Activated CD4-positive, alpha-beta T cell treated with anti-CD3 and anti-CD28 coated beads, Interleukin-2, amount 10 ng/mL, durations not matched to agents 24 days and 14 days (primary cell): ENCODE measurements at regions not wholly inside any gene's neighbourhood (a gene's known extent, or its start where the extent isn't known, plus 50 kb on each side); places are given as distances from the start of the nearest gene placed in this dataset.

Experiments
- DNase-seq: peaks from one replicate; pipeline ENCODE4 v3.0.0; 2022
- H3K27ac Mint-ChIP-seq: one replicate; pipeline ENCODE4 v1.8.0; 2022; ENCODE audit warnings: mild to moderate bottlenecking, mixed read lengths
- H3K27me3 Mint-ChIP-seq: one replicate; pipeline ENCODE4 v1.8.0; 2022; ENCODE audit warnings: mixed read lengths
- H3K36me3 Mint-ChIP-seq: one replicate; pipeline ENCODE4 v1.8.0; 2022; ENCODE audit warnings: low read depth, mild to moderate bottlenecking, mixed read lengths
- H3K4me1 Mint-ChIP-seq: one replicate; pipeline ENCODE4 v1.8.0; 2021; ENCODE audit warnings: mixed read lengths
- H3K4me3 Mint-ChIP-seq: one replicate; pipeline ENCODE4 v1.8.0; 2022; ENCODE audit warnings: mild to moderate bottlenecking, moderate library complexity, mixed read lengths
- H3K9me3 Mint-ChIP-seq: one replicate; pipeline ENCODE4 v1.8.0; 2021; ENCODE audit warnings: mixed read lengths
- intact Hi-C: fragments of 100-400 bp; cut with micrococcal nuclease; formaldehyde crosslinking; loops from one replicate; pipeline ENCODE4 v1.15.1; 2023

GRCh38 chr7:94169682-94170081 lies 165.5 kb upstream of the BET1 start:
- no peak overlapping the region for H3K4me3 Mint-ChIP-seq
- H3K4me1 Mint-ChIP-seq: peaks cover 7% of the 10 kb centered on the region
- peaks cover 7% of the 10 kb centered on the region for H3K27me3 Mint-ChIP-seq
- intact Hi-C loops: loop anchor here (10.0 kb wide), 1 partner anchor 225 kb away; the partner anchor contains the start of gene COL1A2
- no peak for DNase-seq
- no peaks in the 10 kb centered on the region for H3K9me3 Mint-ChIP-seq
- H3K36me3 Mint-ChIP-seq: no peaks in the 10 kb centered on the region
- no peak overlapping the region for H3K27ac Mint-ChIP-seq

GRCh38 chr7:94170836-94171235 lies 166.7 kb upstream of the BET1 start:
- no peaks in the 10 kb centered on the region for H3K36me3 Mint-ChIP-seq
- intact Hi-C loops: loop anchor here (10.0 kb wide), 1 partner anchor 224 kb away; the partner anchor contains the start of gene COL1A2

GRCh38 chr7:94173436-94173835 lies 169.3 kb upstream of the BET1 start:
- Mint-ChIP-seq H3K27ac (no peak overlapping the region), H3K4me1 (peaks cover 9% of the 10 kb centered on the region), H3K36me3 (no peaks in the 10 kb centered on the region), H3K27me3 (peaks cover 7% of the 10 kb centered on the region), H3K9me3 (no peaks in the 10 kb centered on the region), H3K4me3 (no peak overlapping the region)
- no peak for DNase-seq
- intact Hi-C loops: loop anchor here (10.0 kb wide), 1 partner anchor 221 kb away; the partner anchor contains the start of gene COL1A2

More at GRCh38 chr7:94170836-94171235, 166.7 kb upstream of the BET1 start:
- Mint-ChIP-seq H3K27me3 (peaks cover 7% of the 10 kb centered on the region), H3K4me3 (no peak overlapping the region), H3K4me1 (peaks cover 7% of the 10 kb centered on the region), H3K9me3 (no peaks in the 10 kb centered on the region), H3K27ac (no peak overlapping the region)
- no peak for DNase-seq

GRCh38 chr7:94174375-94174774 lies 170.2 kb upstream of the BET1 start:
- intact Hi-C loops: loop anchor here (10.0 kb wide), 1 partner anchor 220 kb away; the partner anchor contains the start of gene COL1A2
- peaks cover 9% of the 10 kb centered on the region for H3K27me3 Mint-ChIP-seq
- H3K4me1 Mint-ChIP-seq: peaks cover 9% of the 10 kb centered on the region
- no peak overlapping the region for H3K27ac Mint-ChIP-seq
- DNase-seq: no peak
- no peaks in the 10 kb centered on the region for H3K9me3 Mint-ChIP-seq
- H3K36me3 Mint-ChIP-seq: no peaks in the 10 kb centered on the region
- no peak overlapping the region for H3K4me3 Mint-ChIP-seq

GRCh38 chr7:94174956-94175355 lies 170.8 kb upstream of the BET1 start:
- H3K36me3 Mint-ChIP-seq: no peaks in the 10 kb centered on the region
- no peak for DNase-seq
- no peak overlapping the region for H3K27ac Mint-ChIP-seq
- H3K4me3 Mint-ChIP-seq: no peak overlapping the region
- H3K27me3 Mint-ChIP-seq: peaks cover 9% of the 10 kb centered on the region
- H3K9me3 Mint-ChIP-seq: no peaks in the 10 kb centered on the region
- intact Hi-C loops: loop anchor here (10.0 kb wide), 1 partner anchor 220 kb away; the partner anchor contains the start of gene COL1A2
- peaks cover 9% of the 10 kb centered on the region for H3K4me1 Mint-ChIP-seq

- Mint-ChIP-seq H3K27ac (no peak overlapping the region), H3K27me3 (peaks cover 9% of the 10 kb centered on the region), H3K36me3 (no peaks in the 10 kb centered on the region), H3K9me3 (no peaks in the 10 kb centered on the region), H3K4me3 (no peak overlapping the region), H3K4me1 (peaks cover 2% of the 10 kb centered on the region)
- DNase-seq: no peak
- intact Hi-C loops: loop anchor here (10.0 kb wide), 1 partner anchor 218 kb away; the partner anchor contains the start of gene COL1A2
These were observed 172.6 kb upstream of the BET1 start for GRCh38 chr7:94176694-94177200.

- Mint-ChIP-seq H3K27ac (no peak overlapping the region), H3K4me1 (peaks cover 2% of the 10 kb centered on the region), H3K4me3 (no peak overlapping the region), H3K36me3 (no peaks in the 10 kb centered on the region), H3K9me3 (no peaks in the 10 kb centered on the region), H3K27me3 (peaks cover 9% of the 10 kb centered on the region)
- no peak for DNase-seq
- intact Hi-C loops: loop anchor here (10.0 kb wide), 1 partner anchor 217 kb away; the partner anchor contains the start of gene COL1A2
These were observed 173.3 kb upstream of the BET1 start for GRCh38 chr7:94177441-94177840.

- Mint-ChIP-seq H3K9me3 (no peaks in the 10 kb centered on the region), H3K27me3 (peaks cover 6% of the 10 kb centered on the region), H3K36me3 (no peaks in the 10 kb centered on the region), H3K4me1 (peaks cover 2% of the 10 kb centered on the region), H3K27ac (no peak overlapping the region), H3K4me3 (no peak overlapping the region)
- DNase-seq: no peak
- intact Hi-C loops: loop anchor here (10.0 kb wide), 1 partner anchor 217 kb away; the partner anchor contains the start of gene COL1A2
These were observed 174.1 kb upstream of the BET1 start for GRCh38 chr7:94178230-94178629.

- Mint-ChIP-seq H3K36me3 (no peaks in the 10 kb centered on the region), H3K4me1 (peaks cover 2% of the 10 kb centered on the region), H3K27ac (no peak overlapping the region), H3K4me3 (no peak overlapping the region), H3K9me3 (no peaks in the 10 kb centered on the region), H3K27me3 (peaks cover 6% of the 10 kb centered on the region)
- DNase-seq: no peak
- intact Hi-C loops: loop anchor here (10.0 kb wide), 1 partner anchor 215 kb away; the partner anchor contains the start of gene COL1A2
These were observed 175.3 kb upstream of the BET1 start for GRCh38 chr7:94179466-94179865.

GRCh38 chr7:94182066-94182465 lies 177.9 kb upstream of the BET1 start:
- intact Hi-C loops: no loop called here
- Mint-ChIP-seq H3K4me3 (no peak overlapping the region), H3K27ac (no peak overlapping the region), H3K9me3 (no peaks in the 10 kb centered on the region), H3K36me3 (no peaks in the 10 kb centered on the region), H3K4me1 (peaks cover 2% of the 10 kb centered on the region), H3K27me3 (peaks cover 3% of the 10 kb centered on the region)
- DNase-seq: no peak

- Mint-ChIP-seq H3K9me3 (no peaks in the 10 kb centered on the region), H3K27ac (no peak overlapping the region), H3K4me3 (no peak overlapping the region), H3K27me3 (peaks cover 4% of the 10 kb centered on the region), H3K36me3 (no peaks in the 10 kb centered on the region), H3K4me1 (peaks cover 2% of the 10 kb centered on the region)
- no peak for DNase-seq
- intact Hi-C loops: no loop called here
These were observed 178.6 kb upstream of the BET1 start for GRCh38 chr7:94182721-94183120.

GRCh38 chr7:94183289-94183749 lies 179.2 kb upstream of the BET1 start:
- no peak overlapping the region for H3K4me3 Mint-ChIP-seq
- H3K36me3 Mint-ChIP-seq: no peaks in the 10 kb centered on the region
- no peak overlapping the region for H3K27ac Mint-ChIP-seq
- peaks cover 4% of the 10 kb centered on the region for H3K27me3 Mint-ChIP-seq
- DNase-seq: no peak
- H3K4me1 Mint-ChIP-seq: no peaks in the 10 kb centered on the region
- intact Hi-C loops: no loop called here
- no peaks in the 10 kb centered on the region for H3K9me3 Mint-ChIP-seq

- intact Hi-C loops: no loop called here
- peaks cover 4% of the 10 kb centered on the region for H3K27me3 Mint-ChIP-seq
These were observed 179.7 kb upstream of the BET1 start for GRCh38 chr7:94183891-94184290.

GRCh38 chr7:94188350-94188749 lies 184.2 kb upstream of the BET1 start:
- DNase-seq: no peak
- Mint-ChIP-seq H3K27ac (no peak overlapping the region), H3K36me3 (no peaks in the 10 kb centered on the region), H3K9me3 (no peaks in the 10 kb centered on the region), H3K4me1 (no peaks in the 10 kb centered on the region), H3K4me3 (no peak overlapping the region), H3K27me3 (peaks cover 2% of the 10 kb centered on the region)
- intact Hi-C loops: no loop called here

More at GRCh38 chr7:94183891-94184290, 179.7 kb upstream of the BET1 start:
- Mint-ChIP-seq H3K4me1 (no peaks in the 10 kb centered on the region), H3K36me3 (no peaks in the 10 kb centered on the region), H3K27ac (no peak overlapping the region), H3K4me3 (no peak overlapping the region), H3K9me3 (no peaks in the 10 kb centered on the region)
- DNase-seq: no peak
